ENCODE measurements at regions not wholly inside any gene's neighbourhood (a gene's known extent, or its start where the extent isn't known, plus 50 kb on each side); places are given as distances from the start of the nearest gene placed in this dataset.

GRCh38 chr17:13957636-13958035, 111.7 kb upstream of the COX10 start:
- Histone ChIP-seq H3K79me2 (ENCODE audit: control insufficient read depth, insufficient read depth, low read length) (no peaks in the 10 kb centered on the region), H3K9me3 (ENCODE audit: control extremely low read depth in 1 of 3, control insufficient read depth in 2 of 3, insufficient read depth in 1 of 3, low read length in 2 of 3) (no peaks in the 10 kb centered on the region), H3K9ac (ENCODE audit: low read length) (no peak overlapping the region), H3K4me2 (replicated peaks; ENCODE audit: low read depth, low read length, poor library complexity, severe bottlenecking) (no peak overlapping the region), H3K4me3 (ENCODE audit: control extremely low read depth in 1 of 5, extremely low read depth in 1 of 5, insufficient read depth in 1 of 5, low read depth in 2 of 5, low read length in 4 of 5) (no peak overlapping the region), H4K20me1 (ENCODE audit: control insufficient read depth, insufficient read depth, low read length, poor library complexity, severe bottlenecking) (no peaks in the 10 kb centered on the region), H3K27ac (ENCODE audit: low read length in 2 of 2) (no peak overlapping the region), H3K36me3 (replicated peaks in 1 of 2; ENCODE audit: control extremely low read depth in 1 of 2, control insufficient read depth in 1 of 2, extremely low read depth in 1 of 2, insufficient read depth in 2 of 2, low read length in 1 of 2) (no peaks in the 10 kb centered on the region), H3K27me3 (replicated peaks in 1 of 4; ENCODE audit: control extremely low read depth in 1 of 4, control insufficient read depth in 3 of 4, insufficient read depth in 4 of 4, low read length in 3 of 4) (no peaks in the 10 kb centered on the region), H2AFZ (ENCODE audit: insufficient read depth, low read depth, low read length, poor library complexity, severe bottlenecking) (no peak overlapping the region), H3K4me1 (ENCODE audit: control insufficient read depth in 2 of 2, insufficient read depth in 2 of 2, low read length in 2 of 2) (peaks cover 0 to 3% of the 10 kb centered on the region in 2 donors)
- WGBS (ENCODE audit: insufficient coverage): no CpG with 5 or more reads among the region's 3 CpGs
- ChIA-PET CTCF (no interaction called here), POLR2A (no interaction called here)
- Mint-ChIP-seq H3K9me3 (ENCODE audit: insufficient read depth) (no peaks in the 10 kb centered on the region), H3K27ac (no peak overlapping the region), H3K27me3 (no peaks in the 10 kb centered on the region), H3K4me3 (no peak overlapping the region), H3K4me1 (peaks cover 3% of the 10 kb centered on the region)
- no peak for TF ChIP-seq EZH2 (IDR thresholded peaks at IDR 0.05; ENCODE audit: borderline replicate concordance, insufficient read depth, low read depth, low read length, poor library complexity, severe bottlenecking)
- no peak for TF ChIP-seq CTCF (IDR thresholded peaks at IDR 0.05)
- intact Hi-C loops (cut with micrococcal nuclease): no loop called here
- DNase-seq: no peak
- no peak for ATAC-seq (ENCODE audit: low read depth)

- TF ChIP-seq CTCF (IDR thresholded peaks at IDR 0.05) (no peak), EZH2 (IDR thresholded peaks at IDR 0.05; ENCODE audit: borderline replicate concordance, insufficient read depth, low read depth, low read length, poor library complexity, severe bottlenecking) (no peak)
- H3K27me3 Mint-ChIP-seq: no peaks in the 10 kb centered on the region
- Histone ChIP-seq H3K4me3 (ENCODE audit: control extremely low read depth in 1 of 5, extremely low read depth in 1 of 5, insufficient read depth in 1 of 5, low read depth in 2 of 5, low read length in 4 of 5) (no peak overlapping the region), H3K36me3 (replicated peaks in 1 of 2; ENCODE audit: control extremely low read depth in 1 of 2, control insufficient read depth in 1 of 2, extremely low read depth in 1 of 2, insufficient read depth in 2 of 2, low read length in 1 of 2) (no peaks in the 10 kb centered on the region), H3K4me2 (replicated peaks; ENCODE audit: low read depth, low read length, poor library complexity, severe bottlenecking) (no peak overlapping the region), H3K9ac (ENCODE audit: low read length) (no peak overlapping the region), H4K20me1 (ENCODE audit: control insufficient read depth, insufficient read depth, low read length, poor library complexity, severe bottlenecking) (no peaks in the 10 kb centered on the region), H3K79me2 (ENCODE audit: control insufficient read depth, insufficient read depth, low read length) (no peaks in the 10 kb centered on the region), H3K4me1 (ENCODE audit: control insufficient read depth in 2 of 2, insufficient read depth in 2 of 2, low read length in 2 of 2) (peaks cover 0 to 6% of the 10 kb centered on the region in 2 donors), H3K27me3 (replicated peaks in 1 of 4; ENCODE audit: control extremely low read depth in 1 of 4, control insufficient read depth in 3 of 4, insufficient read depth in 4 of 4, low read length in 3 of 4) (no peaks in the 10 kb centered on the region), H2AFZ (ENCODE audit: insufficient read depth, low read depth, low read length, poor library complexity, severe bottlenecking) (no peak overlapping the region), H3K27ac (ENCODE audit: low read length in 2 of 2) (no peak overlapping the region), H3K9me3 (ENCODE audit: control extremely low read depth in 1 of 3, control insufficient read depth in 2 of 3, insufficient read depth in 1 of 3, low read length in 2 of 3) (no peaks in the 10 kb centered on the region)
- H3K27ac Mint-ChIP-seq: no peak overlapping the region
- no peaks in the 10 kb centered on the region for H3K9me3 Mint-ChIP-seq (ENCODE audit: insufficient read depth)
- ATAC-seq (ENCODE audit: low read depth) (no peak), DNase-seq (no peak)
- H3K4me1 Mint-ChIP-seq: peaks cover 7% of the 10 kb centered on the region
- H3K4me3 Mint-ChIP-seq: no peak overlapping the region
- intact Hi-C loops (cut with micrococcal nuclease): no loop called here
- WGBS (ENCODE audit: insufficient coverage): no CpG with 5 or more reads among the region's 4 CpGs
- CTCF ChIA-PET: no interaction called here
- POLR2A ChIA-PET: no interaction called here
Measured at GRCh38 chr17:13958773-13959172, 110.5 kb upstream of the COX10 start.

All from B cell (primary cell).